GM12874 (cell line): ENCODE measurements at regions not wholly inside any gene's neighbourhood (a gene's known extent, or its start where the extent isn't known, plus 50 kb on each side); places are given as distances from the start of the nearest gene placed in this dataset.

Source experiments
- TF ChIP-seq, protein P1 (sequence below): IDR thresholded peaks from 2 replicates; pipeline ENCODE4 v1.5.1; 2011; ENCODE audit warnings: low read depth, mild to moderate bottlenecking, control low read depth, low read length, moderate library complexity; ENCODE audit not compliant: insufficient read depth

DNA sequence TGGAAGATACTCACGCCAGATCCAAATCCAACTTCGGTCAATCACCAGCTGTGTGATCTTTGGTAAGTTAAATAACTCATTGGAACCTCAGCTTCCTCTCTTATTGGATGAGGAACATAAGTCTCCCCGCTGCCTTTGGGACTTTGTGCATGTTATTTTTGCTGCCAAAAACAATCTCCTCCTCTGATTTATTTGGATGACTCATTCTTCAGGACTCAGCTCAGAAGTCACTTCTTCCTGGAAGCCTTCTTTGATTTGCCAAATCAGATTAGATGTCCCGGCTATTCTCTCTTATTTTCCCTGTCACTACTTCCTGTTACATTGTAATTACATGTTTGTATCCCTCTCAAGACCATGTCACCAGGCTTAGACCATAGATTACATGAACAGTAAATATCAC, 138.0 kb upstream of the BOD1L1 start:
- TF ChIP-seq, protein P1, sequence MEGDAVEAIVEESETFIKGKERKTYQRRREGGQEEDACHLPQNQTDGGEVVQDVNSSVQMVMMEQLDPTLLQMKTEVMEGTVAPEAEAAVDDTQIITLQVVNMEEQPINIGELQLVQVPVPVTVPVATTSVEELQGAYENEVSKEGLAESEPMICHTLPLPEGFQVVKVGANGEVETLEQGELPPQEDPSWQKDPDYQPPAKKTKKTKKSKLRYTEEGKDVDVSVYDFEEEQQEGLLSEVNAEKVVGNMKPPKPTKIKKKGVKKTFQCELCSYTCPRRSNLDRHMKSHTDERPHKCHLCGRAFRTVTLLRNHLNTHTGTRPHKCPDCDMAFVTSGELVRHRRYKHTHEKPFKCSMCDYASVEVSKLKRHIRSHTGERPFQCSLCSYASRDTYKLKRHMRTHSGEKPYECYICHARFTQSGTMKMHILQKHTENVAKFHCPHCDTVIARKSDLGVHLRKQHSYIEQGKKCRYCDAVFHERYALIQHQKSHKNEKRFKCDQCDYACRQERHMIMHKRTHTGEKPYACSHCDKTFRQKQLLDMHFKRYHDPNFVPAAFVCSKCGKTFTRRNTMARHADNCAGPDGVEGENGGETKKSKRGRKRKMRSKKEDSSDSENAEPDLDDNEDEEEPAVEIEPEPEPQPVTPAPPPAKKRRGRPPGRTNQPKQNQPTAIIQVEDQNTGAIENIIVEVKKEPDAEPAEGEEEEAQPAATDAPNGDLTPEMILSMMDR: no peak

DNA sequence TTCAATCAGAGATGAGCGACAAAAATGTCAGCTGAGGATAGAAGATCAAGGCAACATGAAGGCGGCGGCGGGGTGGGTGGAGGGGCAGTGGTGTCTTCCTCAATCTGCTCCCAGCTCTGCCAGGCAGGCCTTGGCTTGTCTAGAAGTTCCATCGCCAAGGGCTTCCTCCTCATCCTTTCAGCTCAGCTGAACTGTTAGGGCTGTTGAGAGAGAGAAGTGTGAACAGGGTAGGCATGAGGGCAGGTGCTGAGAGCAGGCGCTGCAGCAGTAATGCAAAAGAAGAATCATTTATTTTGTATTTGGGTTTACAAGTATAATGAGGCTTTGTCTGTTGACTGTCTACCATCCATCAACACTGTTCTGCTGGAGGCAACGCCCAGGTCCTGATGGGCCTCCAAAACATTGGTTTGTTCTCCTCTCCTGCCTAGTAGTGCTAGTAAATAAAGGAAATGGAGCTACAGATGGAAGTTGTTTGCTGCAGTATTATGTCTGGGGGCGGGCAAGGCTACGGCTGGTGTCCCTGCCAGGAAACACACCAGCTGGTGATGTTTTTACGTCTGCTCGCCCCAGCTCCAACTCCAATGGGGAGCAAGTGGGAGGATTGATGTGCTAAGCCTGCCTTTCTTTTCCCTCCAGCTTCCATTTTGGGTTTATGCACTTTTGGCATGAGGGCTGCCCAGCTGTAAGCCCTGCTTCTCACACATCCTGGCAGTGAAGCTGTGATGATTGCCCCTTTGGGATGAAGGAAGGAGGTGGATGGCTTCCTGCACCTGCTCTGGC, 139.4 kb upstream of the BOD1L1 start:
- TF ChIP-seq, protein P1: no peak

DNA sequence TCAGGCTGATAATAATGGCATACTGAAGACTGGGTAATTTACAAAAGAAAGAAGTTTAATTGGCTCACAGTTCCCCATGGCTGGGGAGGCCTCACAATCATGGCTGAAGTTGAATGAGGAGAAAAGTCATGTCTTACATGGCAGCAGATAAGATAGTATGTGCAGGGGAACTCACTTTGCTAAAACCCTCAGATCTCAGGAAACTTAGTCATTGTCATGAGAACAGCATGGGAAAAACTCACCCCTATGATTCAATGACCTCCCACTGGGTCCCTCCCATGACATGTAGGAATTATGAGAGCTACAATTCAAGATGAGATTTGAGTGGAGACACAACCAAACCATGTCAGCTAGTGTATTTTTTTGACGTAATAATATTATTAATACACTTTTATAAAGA, 149.8 kb upstream of the BOD1L1 start:
- TF ChIP-seq, protein P1: no peak

DNA sequence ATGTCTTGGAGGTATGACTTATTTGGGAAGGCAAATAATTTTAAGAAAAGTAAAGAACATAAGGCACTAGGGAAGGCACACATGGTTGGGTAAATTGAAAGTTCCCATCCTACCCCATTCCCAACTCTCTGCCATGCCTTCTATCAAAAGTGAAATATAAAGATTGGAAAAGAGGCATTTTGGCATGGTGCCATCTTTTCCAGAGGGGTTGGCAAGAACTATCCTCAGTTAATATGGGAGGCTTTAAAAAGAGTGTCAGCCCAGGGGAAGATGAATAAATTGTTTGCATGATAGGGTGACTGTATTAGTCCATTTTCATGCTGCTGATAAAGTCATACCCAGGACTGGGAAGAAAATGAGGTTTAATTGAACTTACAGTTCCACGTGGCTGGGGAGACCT, 150.8 kb upstream of the BOD1L1 start:
- TF ChIP-seq, protein P1: no peak

- TF ChIP-seq, protein P1: no peak
Measured at GRCh38 chr4:13782231-13782630, 154.7 kb upstream of the BOD1L1 start.

DNA sequence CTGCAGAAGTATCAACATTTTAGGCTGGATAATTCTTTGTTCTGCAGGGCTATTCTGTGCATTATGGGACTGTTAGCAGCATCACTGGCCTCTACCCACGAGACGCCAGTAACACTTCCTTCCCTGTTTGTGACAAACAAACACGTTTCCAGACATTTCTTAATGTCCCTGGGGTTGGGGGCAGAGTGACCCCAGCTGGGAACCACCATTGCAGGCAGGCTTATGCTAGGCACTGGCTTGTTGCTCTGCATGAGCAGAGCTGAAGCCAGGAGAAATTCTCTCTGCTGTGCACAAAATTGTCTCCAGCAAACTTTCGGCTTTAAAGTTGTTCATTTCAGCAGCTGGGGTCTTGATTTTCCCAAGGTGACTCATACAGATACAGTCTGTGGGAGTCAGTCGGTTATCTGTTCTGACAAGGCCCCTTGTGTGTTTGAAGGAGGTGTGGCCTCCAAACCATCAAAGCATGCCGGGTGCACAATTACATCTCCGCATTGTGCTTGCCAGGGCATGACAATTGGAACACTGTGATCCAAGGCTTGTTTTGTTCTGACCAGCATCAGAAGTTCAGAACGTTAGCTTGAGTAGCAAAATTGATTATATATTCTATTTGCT, 156.4 kb upstream of the BOD1L1 start:
- TF ChIP-seq, protein P1: no peak

DNA sequence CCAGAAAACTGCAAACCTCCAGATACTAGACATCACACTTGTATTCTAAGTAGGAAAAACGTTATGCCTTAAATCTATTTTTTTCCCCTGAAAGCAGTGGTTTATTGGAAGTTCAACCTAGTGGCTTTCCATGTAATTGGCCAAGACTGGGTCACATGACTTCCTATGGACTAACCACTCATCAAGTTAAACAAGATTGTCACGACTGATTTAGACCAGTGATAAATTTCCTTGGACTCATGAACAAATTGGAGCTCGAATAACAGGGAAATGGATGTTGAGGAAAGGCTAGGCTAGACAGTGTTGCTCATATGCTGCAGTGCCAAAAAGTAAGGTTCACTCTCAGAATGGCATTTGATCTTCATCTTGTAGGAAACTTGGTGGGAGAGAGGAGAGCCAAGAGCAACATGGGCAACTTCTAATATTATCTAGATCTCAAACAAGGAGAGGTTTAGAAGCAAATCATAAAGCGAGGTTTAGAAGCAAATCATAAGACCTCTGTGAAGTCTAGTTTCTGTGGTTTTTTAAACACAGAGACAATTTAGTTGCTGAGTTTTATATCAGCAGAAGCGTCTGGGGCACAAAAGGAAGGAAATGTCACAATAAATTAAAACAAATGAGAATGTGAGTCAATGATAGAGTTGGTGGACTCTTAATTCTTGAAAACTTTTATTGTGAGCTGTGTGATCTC, 165.6 kb upstream of the BOD1L1 start:
- TF ChIP-seq, protein P1: no peak
